H1 (cell line): ENCODE measurements at regions not wholly inside any gene's neighbourhood (a gene's known extent, or its start where the extent isn't known, plus 50 kb on each side); places are given as distances from the start of the nearest gene placed in this dataset.

Source experiments
- CTCF ChIA-PET: fragments of 300-600 bp; sonication (Branson Sonifier 250); formaldehyde crosslinking; loops from one replicate; lab custom pipeline; 2021; ENCODE audit not compliant: partially characterized antibody; lab: Charles Lee
- POLR2A ChIA-PET: fragments of 300-600 bp; sonication (Branson Sonifier 250); formaldehyde crosslinking; loops from one replicate; lab custom pipeline; 2021; ENCODE audit warnings: inconsistent platforms; ENCODE audit not compliant: partially characterized antibody; lab: Charles Lee
- DNase-seq, 2 experiments: peaks; one replicate each; pipeline versions ENCODE4 v3.0.0 to v3.0.0-alpha.2; 2010 to 2022; ENCODE audit warnings: low spot score in 2 of 2, low read depth in 1 of 2, mixed read lengths in 1 of 2
- FAIRE-seq: peaks from 2 replicates; lab custom pipeline; 2011; peaks lifted over from hg19 to GRCh38; lab: Jason Lieb, UNC
- H2AFZ ChIP-seq: 2 replicates; pipeline ENCODE4 v1.8.1; 2012; ENCODE audit warnings: low read length, inconsistent platforms
- H2AK5ac ChIP-seq: 2 replicates; pipeline ENCODE4 v1.6.1; 2013; ENCODE audit warnings: low read depth, low read length
- H2BK120ac ChIP-seq: replicated peaks from 2 replicates; pipeline ENCODE3; 2013; ENCODE audit warnings: low read depth, low read length, inconsistent platforms
- H2BK12ac ChIP-seq: 2 replicates; pipeline ENCODE4 v1.6.1; 2013; ENCODE audit warnings: low read depth, low read length
- H2BK15ac ChIP-seq: 2 replicates; pipeline ENCODE4 v1.6.1; 2013; ENCODE audit warnings: low read length
- H2BK20ac ChIP-seq: 2 replicates; pipeline ENCODE4 v1.6.1; 2013; ENCODE audit warnings: low read length
- H2BK5ac ChIP-seq: 2 replicates; pipeline ENCODE4 v1.6.1; 2013; ENCODE audit warnings: low read depth, low read length
- H3K14ac ChIP-seq: 2 replicates; pipeline ENCODE4 v1.6.1; 2013; ENCODE audit warnings: inconsistent platforms; ENCODE audit not compliant: insufficient read length
- H3K18ac ChIP-seq: 2 replicates; pipeline ENCODE4 v1.6.1; 2013; ENCODE audit warnings: low read length; ENCODE audit errors: extremely low read depth
- H3K23ac ChIP-seq: 2 replicates; pipeline ENCODE4 v1.6.1; 2013; ENCODE audit warnings: inconsistent platforms; ENCODE audit not compliant: insufficient read length
- H3K23me2 ChIP-seq: 2 replicates; pipeline ENCODE4 v1.6.1; 2013; ENCODE audit warnings: low read depth, low read length
- H3K27ac ChIP-seq: 2 replicates; pipeline ENCODE4 v1.6.1; 2011; ENCODE audit warnings: low read depth, low read length, inconsistent platforms
- H3K27me3 ChIP-seq, 4 experiments: replicated peaks in 1 of 4; 1 replicate in 1 of 4; 2 replicates in 3 of 4; pipeline versions ENCODE4 v1.6.1 to v1.8.1; 2011 to 2013; ENCODE audit warnings: low read length in 3 of 4, mild to moderate bottlenecking in 3 of 4, inconsistent platforms in 2 of 4, mixed read lengths in 2 of 4, moderate library complexity in 1 of 4; ENCODE audit not compliant: control insufficient read depth in 3 of 4, insufficient read depth in 3 of 4; ENCODE audit errors: extremely low read depth in 1 of 4
- H3K36me3 ChIP-seq, 4 experiments: 2 replicates each; pipeline versions ENCODE4 v1.6.1 to v1.8.1; 2011 to 2013; ENCODE audit warnings: mild to moderate bottlenecking in 4 of 4, low read length in 3 of 4, moderate library complexity in 2 of 4, control low read depth in 1 of 4, inconsistent platforms in 1 of 4; ENCODE audit not compliant: insufficient read depth in 4 of 4, control insufficient read depth in 2 of 4
- H3K4ac ChIP-seq: replicated peaks from 2 replicates; pipeline ENCODE3; 2013; ENCODE audit warnings: low read length, low read depth, mixed read lengths, inconsistent platforms; ENCODE audit not compliant: insufficient read length
- H3K4me1 ChIP-seq, 4 experiments: replicated peaks in 1 of 4; 1 replicate in 1 of 4; 2 replicates in 3 of 4; pipeline versions ENCODE4 v1.6.1 to v1.8.1; 2011 to 2013; ENCODE audit warnings: low read length in 3 of 4, inconsistent platforms in 2 of 4, mixed read lengths in 1 of 4; ENCODE audit not compliant: insufficient read depth in 4 of 4, control insufficient read depth in 3 of 4
- H3K4me2 ChIP-seq, 2 experiments: 2 replicates each; pipeline versions ENCODE4 v1.6.1 to v1.8.1; 2011 to 2013; ENCODE audit warnings: low read depth in 2 of 2, low read length in 2 of 2, control low read depth in 1 of 2, inconsistent platforms in 1 of 2, mild to moderate bottlenecking in 1 of 2; ENCODE audit not compliant: insufficient read depth in 1 of 2
- H3K4me3 ChIP-seq, 4 experiments: fragments of 200-600, 300-600 bp in 1 of 4; sonication (generic), shearing (Covaris generic), sonication (Bioruptor Twin) in 1 of 4; 2 replicates each; pipeline versions ENCODE4 v1.5.1 to v1.8.1; 2011 to 2016; ENCODE audit warnings: low read length in 4 of 4, low read depth in 3 of 4, control low read depth in 2 of 4, inconsistent platforms in 2 of 4, mild to moderate bottlenecking in 2 of 4, mixed read lengths in 1 of 4, moderate library complexity in 1 of 4; ENCODE audit not compliant: insufficient read depth in 2 of 4; ENCODE audit errors: extremely low read depth in 1 of 4
- H3K56ac ChIP-seq: replicated peaks from 2 replicates; pipeline ENCODE3; 2013; ENCODE audit warnings: low read depth, mild to moderate bottlenecking, mixed read lengths, low read length, inconsistent platforms; ENCODE audit not compliant: insufficient read length
- H3K79me1 ChIP-seq: 2 replicates; pipeline ENCODE4 v1.6.1; 2013; ENCODE audit warnings: low read depth, low read length, control low read depth
- H3K79me2 ChIP-seq, 2 experiments: 2 replicates each; pipeline versions ENCODE4 v1.6.1 to v1.8.1; 2012 to 2013; ENCODE audit warnings: low read length in 2 of 2, mild to moderate bottlenecking in 2 of 2, inconsistent platforms in 1 of 2; ENCODE audit not compliant: insufficient read depth in 2 of 2, control insufficient read depth in 1 of 2
- H3K9ac ChIP-seq, 4 experiments: replicated peaks in 1 of 4; 1 replicate in 1 of 4; 2 replicates in 3 of 4; pipeline versions ENCODE4 v1.6.1 to v1.8.1; 2011 to 2013; ENCODE audit warnings: low read depth in 3 of 4, low read length in 3 of 4, control low read depth in 2 of 4, mild to moderate bottlenecking in 2 of 4, moderate library complexity in 2 of 4, inconsistent platforms in 1 of 4; ENCODE audit errors: extremely low read depth in 1 of 4
- H3K9me3 ChIP-seq, 2 experiments: 2 replicates each; pipeline versions ENCODE4 v1.6.1 to v1.8.1; 2012 to 2013; ENCODE audit warnings: mild to moderate bottlenecking in 2 of 2, moderate library complexity in 2 of 2, control low read depth in 1 of 2, inconsistent platforms in 1 of 2, low read depth in 1 of 2, low read length in 1 of 2, mixed read lengths in 1 of 2; ENCODE audit not compliant: insufficient read depth in 2 of 2
- H4K20me1 ChIP-seq, 2 experiments: replicated peaks in 1 of 2; 2 replicates each; pipeline versions ENCODE3 to v1.8.1; 2011 to 2013; ENCODE audit warnings: inconsistent platforms in 2 of 2, low read length in 2 of 2, mild to moderate bottlenecking in 1 of 2; ENCODE audit not compliant: insufficient read depth in 2 of 2, control insufficient read depth in 1 of 2
- H4K5ac ChIP-seq: 2 replicates; pipeline ENCODE4 v1.6.1; 2013; ENCODE audit warnings: low read length, low read depth, mixed read lengths, inconsistent platforms; ENCODE audit not compliant: insufficient read length
- H4K8ac ChIP-seq: 2 replicates; pipeline ENCODE4 v1.8.0; 2013; ENCODE audit warnings: mild to moderate bottlenecking, moderate library complexity, low read length, inconsistent platforms; ENCODE audit not compliant: insufficient read depth; ENCODE audit errors: extremely low read depth
- H4K91ac ChIP-seq: replicated peaks from 2 replicates; pipeline ENCODE3; 2013; ENCODE audit warnings: low read length, mixed read lengths, inconsistent platforms; ENCODE audit not compliant: insufficient read length
- ASH2L ChIP-seq: fragments of 200-600, 300-600 bp; sonication (generic); IDR thresholded peaks from one replicate; pipeline ENCODE4 v1.7.1; 2017; ENCODE audit warnings: low read length
- CBX5 ChIP-seq: fragments of 300-800, 300-1000 bp; sonication (generic); IDR thresholded peaks from 2 replicates; pipeline ENCODE4 v1.7.1; 2016; ENCODE audit warnings: antibody characterized with exemption, low read length, low read depth
- CEBPB ChIP-seq: IDR thresholded peaks from 2 replicates; pipeline ENCODE4 v1.6.1; 2012; ENCODE audit warnings: low read depth, low read length
- EZH2 ChIP-seq: fragments of 200-600 bp; sonication (generic); IDR thresholded peaks from 2 replicates; pipeline ENCODE4 v1.7.1; 2012; ENCODE audit warnings: low read depth, mild to moderate bottlenecking, moderate library complexity, low read length, inconsistent platforms; ENCODE audit not compliant: severe bottlenecking
- GABPA ChIP-seq: IDR thresholded peaks from 2 replicates; pipeline ENCODE4 v1.6.1; 2011; ENCODE audit warnings: mild to moderate bottlenecking, low read length, moderate library complexity, borderline replicate concordance; ENCODE audit not compliant: insufficient read depth
- MAFK ChIP-seq: IDR thresholded peaks from 2 replicates; pipeline ENCODE4 v1.6.1; 2012; ENCODE audit warnings: low read depth, mild to moderate bottlenecking, improper control_type of control experiment, low read length
- POLR2AphosphoS5 ChIP-seq: IDR thresholded peaks from 2 replicates; pipeline ENCODE4 v1.6.1; 2011; ENCODE audit warnings: low read depth, low read length
- SP2 ChIP-seq: IDR thresholded peaks from 2 replicates; pipeline ENCODE4 v1.6.1; 2012; ENCODE audit warnings: mild to moderate bottlenecking, low read length, inconsistent platforms
- TBP ChIP-seq: IDR thresholded peaks from 2 replicates; pipeline ENCODE4 v1.6.1; 2011; ENCODE audit warnings: low read depth, low read length, improper control_type of control experiment
- TEAD4 ChIP-seq: IDR thresholded peaks from 2 replicates; pipeline ENCODE4 v1.6.1; 2012; ENCODE audit warnings: low read depth, low read length, inconsistent platforms, mixed read lengths
- ZNF274 ChIP-seq: IDR thresholded peaks from 2 replicates; pipeline ENCODE4 v1.7.0; 2012; ENCODE audit warnings: low read length, borderline replicate concordance; ENCODE audit errors: extremely low read depth
- WGBS, 2 experiments: shearing (Covaris generic) in 1 of 2; methylation state at CpG; one replicate each; pipeline versions ENCODE4 v1.1.6 to v1.1.7; 2013 to 2015; ENCODE audit warnings: low lambda C conversion rate in 2 of 2, mixed read lengths in 2 of 2, inconsistent platforms in 1 of 2, low coverage in 1 of 2, missing lambda C conversion rate in 1 of 2; ENCODE audit not compliant: insufficient replicate concordance in 2 of 2, insufficient coverage in 1 of 2, insufficient read length in 1 of 2; ENCODE audit errors: extremely low coverage in 1 of 2, missing lambda C conversion rate in 1 of 2; 5-methylcytosine and 5-hydroxymethylcytosine counted together
- TF ChIP-seq, protein P1 (sequence below): IDR thresholded peaks from 2 replicates; pipeline ENCODE4 v1.6.1; 2011; ENCODE audit warnings: low read length, improper control_type of control experiment

DNA sequence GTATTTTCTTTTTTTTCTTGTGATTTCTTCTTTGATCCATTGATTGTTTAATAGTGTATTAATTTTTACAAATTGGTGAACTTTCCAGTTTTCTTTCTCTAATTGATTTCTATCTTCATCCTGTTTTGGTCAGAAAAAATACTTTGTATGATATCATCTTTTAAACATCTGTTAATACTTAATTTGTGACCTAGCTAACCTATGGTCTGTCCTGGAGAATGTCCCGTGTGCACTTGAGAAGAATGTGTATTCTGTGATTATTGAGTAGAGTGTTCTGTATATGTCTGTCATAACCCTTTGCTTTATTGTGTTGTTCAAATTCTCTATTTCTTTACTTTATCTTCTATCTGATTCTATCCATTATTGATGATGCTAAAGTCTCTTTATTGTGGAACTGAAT, 65.8 kb upstream of the ZEB1 start:
- H3K36me3 ChIP-seq, result no peaks in the 10 kb centered on the region
- 93% methylated on average over 1 of the region's 1 CpG; no CpG with 5 or more reads in 1 of the 2 experiments for WGBS, 2 experiments
- no peak overlapping the region for H2AK5ac ChIP-seq
- H3K23ac ChIP-seq, result no peak overlapping the region
- ChIA-PET CTCF (interaction anchor here (0.6 kb wide), 1 partner anchor 124 kb away, joined by 3 read pairs; no protein-coding TSS in a partner anchor), POLR2A (no interaction called here)
- H3K14ac ChIP-seq, result no peak overlapping the region
- no peaks in the 10 kb centered on the region for H3K79me2 ChIP-seq
- no peak overlapping the region for H3K18ac ChIP-seq
- H3K9me3 ChIP-seq, result 0 out of 4 replicates have a peak, but pooled peaks cover 0 to 2% of the 10 kb centered on the region in 2 experiments
- no peak overlapping the region for H4K5ac ChIP-seq
- DNase-seq (no peak), FAIRE-seq (no peak)
- H3K27me3 ChIP-seq, result no peaks in the 10 kb centered on the region
- H3K4me2 ChIP-seq, result no peak overlapping the region
- no peak overlapping the region for H3K4me3 ChIP-seq
- no peaks in the 10 kb centered on the region for H3K4me1 ChIP-seq
- no peak overlapping the region for H2BK15ac ChIP-seq
- H2BK120ac ChIP-seq, result no peak overlapping the region
- no peak overlapping the region for H2BK5ac ChIP-seq
- no peak overlapping the region for H2AFZ ChIP-seq
- H3K4ac ChIP-seq, result no peak overlapping the region
- H3K9ac ChIP-seq, result no peak overlapping the region
- H3K56ac ChIP-seq, result no peak overlapping the region
- no peaks in the 10 kb centered on the region for H4K20me1 ChIP-seq
- no peak overlapping the region for H3K27ac ChIP-seq
- H3K23me2 ChIP-seq, result no peaks in the 10 kb centered on the region
- no peaks in the 10 kb centered on the region for H3K79me1 ChIP-seq
- no peak overlapping the region for H4K91ac ChIP-seq
- H2BK12ac ChIP-seq, result no peak overlapping the region
- no peak overlapping the region for H4K8ac ChIP-seq
- H2BK20ac ChIP-seq, result no peak overlapping the region
- TF ChIP-seq, protein P1, sequence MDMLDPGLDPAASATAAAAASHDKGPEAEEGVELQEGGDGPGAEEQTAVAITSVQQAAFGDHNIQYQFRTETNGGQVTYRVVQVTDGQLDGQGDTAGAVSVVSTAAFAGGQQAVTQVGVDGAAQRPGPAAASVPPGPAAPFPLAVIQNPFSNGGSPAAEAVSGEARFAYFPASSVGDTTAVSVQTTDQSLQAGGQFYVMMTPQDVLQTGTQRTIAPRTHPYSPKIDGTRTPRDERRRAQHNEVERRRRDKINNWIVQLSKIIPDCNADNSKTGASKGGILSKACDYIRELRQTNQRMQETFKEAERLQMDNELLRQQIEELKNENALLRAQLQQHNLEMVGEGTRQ, result no peak
- TF ChIP-seq CEBPB (no peak), MAFK (no peak), ZNF274 (no peak), TEAD4 (no peak), SP2 (no peak), TBP (no peak), POLR2AphosphoS5 (no peak), GABPA (no peak), ASH2L (no peak), EZH2 (no peak), CBX5 (no peak)
